Esophagus muscularis mucosa (tissue), 4 donors: ENCODE measurements at regions not wholly inside any gene's neighbourhood (a gene's known extent, or its start where the extent isn't known, plus 50 kb on each side); places are given as distances from the start of the nearest gene placed in this dataset.
"Not testable (repeated sequence)": the region's sequence is repeated elsewhere in the genome, so short reads cannot be mapped to it uniquely, and the experiment has no call there.

Source experiments
- DNase-seq: peaks from one replicate; pipeline ENCODE4 v3.0.0-alpha.2; 2017; ENCODE audit errors: extremely low spot score
- H3K27ac ChIP-seq, 4 donors: fragments of 200-600 bp; sonication (generic); replicated peaks in 1 of 4; 1 replicate in 3 of 4; 2 replicates in 1 of 4; pipeline ENCODE4 v1.5.1; 2016 to 2019; ENCODE audit warnings: mild to moderate bottlenecking in 1 of 4
- H3K27me3 ChIP-seq, 4 donors: fragments of 200-600 bp; sonication (generic); one replicate each; pipeline versions ENCODE4 v1.5.1 to v1.6.0; 2016 to 2019
- H3K36me3 ChIP-seq, 4 donors: fragments of 200-600 bp; sonication (generic); one replicate each; pipeline ENCODE4 v1.5.1; 2016 to 2019
- H3K4me1 ChIP-seq, 4 donors: fragments of 200-600 bp; sonication (generic); one replicate each; pipeline ENCODE4 v1.5.1; 2016 to 2019
- H3K4me3 ChIP-seq, 4 donors: fragments of 200-600 bp; sonication (generic); 1 replicate in 2 of 4; 2 replicates in 2 of 4; pipeline ENCODE4 v1.5.1; 2016 to 2019; ENCODE audit warnings: mild to moderate bottlenecking in 4 of 4, moderate library complexity in 1 of 4
- H3K9me3 ChIP-seq, 4 donors: fragments of 200-600 bp; sonication (generic); 1 replicate in 3 of 4; 2 replicates in 1 of 4; pipeline ENCODE4 v1.5.1; 2016 to 2019
- EP300 ChIP-seq: sonication (generic); formaldehyde crosslinking; IDR thresholded peaks from one replicate; pipeline ENCODE4 v1.6.1; 2017; ENCODE audit warnings: antibody characterized with exemption
- POLR2A ChIP-seq: fragments of 450-650 bp; IDR thresholded peaks from one replicate; pipeline ENCODE4 v1.6.1; 2017; ENCODE audit warnings: antibody characterized with exemption, moderate library complexity, mild to moderate bottlenecking, low read depth
- POLR2AphosphoS5 ChIP-seq, 2 donors: sonication (generic); formaldehyde crosslinking; IDR thresholded peaks; one replicate each; pipeline ENCODE4 v1.6.1; 2017; ENCODE audit warnings: antibody characterized with exemption in 2 of 2
- WGBS: methylation state at CpG from one replicate; pipeline ENCODE4 v1.1.5; 2018; 5-methylcytosine and 5-hydroxymethylcytosine counted together
- intact Hi-C: fragments of 100-400 bp; cut with DNase I; formaldehyde crosslinking; loops from one replicate; pipeline ENCODE4 v1.15.1; 2023
- TF ChIP-seq, protein P1 (sequence below), 3 experiments: fragments of 200-600 bp in 2 of 3; fragments of 450-650 bp in 1 of 3; sonication (generic) in 2 of 3; IDR thresholded peaks; one replicate each; pipeline ENCODE4 v1.5.1; 2017 to 2019; ENCODE audit warnings: antibody characterized with exemption in 3 of 3, mild to moderate bottlenecking in 2 of 3, moderate library complexity in 1 of 3

DNA sequence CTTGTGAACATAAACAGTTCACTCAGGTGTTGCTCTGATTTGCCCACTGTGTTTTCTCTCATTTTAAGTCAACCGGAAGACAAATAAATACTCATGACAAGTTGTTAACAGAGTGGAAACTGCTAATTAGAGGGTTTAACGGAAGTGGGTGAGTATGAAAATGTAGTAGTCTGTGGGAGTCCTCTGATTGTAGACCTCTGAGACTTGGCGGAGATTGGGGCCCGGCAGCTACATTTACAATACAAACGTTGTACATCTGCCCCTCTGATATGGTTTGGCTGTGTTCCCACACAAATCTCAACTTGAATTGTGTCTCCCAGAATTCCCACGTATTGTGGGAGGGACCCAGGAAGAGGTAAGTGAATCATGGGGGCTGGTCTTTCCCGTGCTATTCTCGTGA lies 107.3 kb upstream of the FAM98A start:
- H3K4me1 ChIP-seq: peaks cover 0 to 27% (median 9%) of the 10 kb centered on the region in 4 donors
- no peaks in the 10 kb centered on the region for H3K9me3 ChIP-seq
- DNase-seq: no peak
- intact Hi-C loops: no loop called here
- no peak overlapping the region for H3K27ac ChIP-seq
- no peaks in the 10 kb centered on the region for H3K36me3 ChIP-seq
- no peak overlapping the region for H3K4me3 ChIP-seq
- WGBS: 76% methylated on average over 8 of the region's 8 CpGs
- no peaks in the 10 kb centered on the region for H3K27me3 ChIP-seq
- TF ChIP-seq, protein P1, sequence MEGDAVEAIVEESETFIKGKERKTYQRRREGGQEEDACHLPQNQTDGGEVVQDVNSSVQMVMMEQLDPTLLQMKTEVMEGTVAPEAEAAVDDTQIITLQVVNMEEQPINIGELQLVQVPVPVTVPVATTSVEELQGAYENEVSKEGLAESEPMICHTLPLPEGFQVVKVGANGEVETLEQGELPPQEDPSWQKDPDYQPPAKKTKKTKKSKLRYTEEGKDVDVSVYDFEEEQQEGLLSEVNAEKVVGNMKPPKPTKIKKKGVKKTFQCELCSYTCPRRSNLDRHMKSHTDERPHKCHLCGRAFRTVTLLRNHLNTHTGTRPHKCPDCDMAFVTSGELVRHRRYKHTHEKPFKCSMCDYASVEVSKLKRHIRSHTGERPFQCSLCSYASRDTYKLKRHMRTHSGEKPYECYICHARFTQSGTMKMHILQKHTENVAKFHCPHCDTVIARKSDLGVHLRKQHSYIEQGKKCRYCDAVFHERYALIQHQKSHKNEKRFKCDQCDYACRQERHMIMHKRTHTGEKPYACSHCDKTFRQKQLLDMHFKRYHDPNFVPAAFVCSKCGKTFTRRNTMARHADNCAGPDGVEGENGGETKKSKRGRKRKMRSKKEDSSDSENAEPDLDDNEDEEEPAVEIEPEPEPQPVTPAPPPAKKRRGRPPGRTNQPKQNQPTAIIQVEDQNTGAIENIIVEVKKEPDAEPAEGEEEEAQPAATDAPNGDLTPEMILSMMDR (IDR thresholded peaks at IDR 0.05): no peak
- TF ChIP-seq POLR2A (no peak), POLR2AphosphoS5 (IDR thresholded peaks at IDR 0.05) (no peak), EP300 (no peak)

DNA sequence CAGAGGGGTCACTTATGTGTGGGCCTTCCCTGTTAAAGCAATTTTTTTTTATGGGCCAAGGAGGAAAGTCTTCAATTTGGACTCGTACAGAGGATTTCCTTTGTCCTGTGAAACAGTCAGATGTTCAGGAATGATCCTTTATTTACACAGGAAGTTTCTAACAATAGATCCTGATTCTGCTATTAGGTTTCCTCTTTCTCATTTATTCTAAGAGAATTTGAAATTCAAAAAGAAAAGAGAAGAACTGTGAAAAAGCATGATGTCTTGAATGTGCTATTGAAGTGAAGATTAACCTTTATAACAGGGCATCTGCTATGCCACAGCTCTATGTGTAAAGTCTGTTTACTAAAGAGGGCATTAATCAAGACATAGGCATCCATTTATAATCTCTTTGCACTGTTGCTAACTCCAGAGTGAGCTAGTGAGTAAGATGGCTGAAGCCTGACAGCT lies 105.3 kb upstream of the FAM98A start:
- intact Hi-C loops: no loop called here
- TF ChIP-seq EP300 (no peak), POLR2AphosphoS5 (IDR thresholded peaks at IDR 0.05) (no peak), POLR2A (no peak)
- TF ChIP-seq, protein P1 (IDR thresholded peaks at IDR 0.05): no peak
- Histone ChIP-seq H3K27me3 (no peaks in the 10 kb centered on the region), H3K4me3 (no peak overlapping the region), H3K9me3 (no peaks in the 10 kb centered on the region), H3K36me3 (no peaks in the 10 kb centered on the region), H3K27ac (no peak overlapping the region), H3K4me1 (peaks cover 0 to 11% (median 4%) of the 10 kb centered on the region in 4 donors)
- no peak for DNase-seq
- 5% methylated on average over 1 of the region's 1 CpG for WGBS

DNA sequence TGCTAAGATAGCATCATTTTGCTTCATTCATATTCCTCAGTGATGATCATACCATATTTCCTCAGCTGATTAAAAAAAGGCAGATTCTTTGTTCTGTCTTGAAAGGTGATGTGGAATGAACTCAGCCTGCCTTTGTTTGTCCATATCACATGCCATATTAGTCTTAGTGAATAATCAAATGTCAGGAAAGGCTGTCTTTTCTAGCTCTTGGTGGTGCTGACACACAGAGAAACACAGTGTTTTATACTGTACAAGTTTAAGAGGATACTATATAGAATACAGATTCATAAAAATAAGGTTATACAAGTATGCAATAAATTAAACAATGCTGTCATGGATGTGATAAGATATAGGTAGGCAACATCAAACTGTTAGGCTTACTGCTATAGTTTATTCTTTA lies 97.1 kb upstream of the FAM98A start:
- Histone ChIP-seq H3K27me3 (no peaks in the 10 kb centered on the region), H3K9me3 (peaks cover 0 to 4% (median 0%) of the 10 kb centered on the region in 4 donors), H3K4me3 (no peak overlapping the region), H3K4me1 (no peaks in the 10 kb centered on the region), H3K36me3 (no peaks in the 10 kb centered on the region), H3K27ac (no peak overlapping the region)
- no peak for DNase-seq
- intact Hi-C loops: no loop called here
- TF ChIP-seq POLR2AphosphoS5 (IDR thresholded peaks at IDR 0.05) (no peak), POLR2A (no peak), EP300 (no peak)
- TF ChIP-seq, protein P1 (IDR thresholded peaks at IDR 0.05): no peak

DNA sequence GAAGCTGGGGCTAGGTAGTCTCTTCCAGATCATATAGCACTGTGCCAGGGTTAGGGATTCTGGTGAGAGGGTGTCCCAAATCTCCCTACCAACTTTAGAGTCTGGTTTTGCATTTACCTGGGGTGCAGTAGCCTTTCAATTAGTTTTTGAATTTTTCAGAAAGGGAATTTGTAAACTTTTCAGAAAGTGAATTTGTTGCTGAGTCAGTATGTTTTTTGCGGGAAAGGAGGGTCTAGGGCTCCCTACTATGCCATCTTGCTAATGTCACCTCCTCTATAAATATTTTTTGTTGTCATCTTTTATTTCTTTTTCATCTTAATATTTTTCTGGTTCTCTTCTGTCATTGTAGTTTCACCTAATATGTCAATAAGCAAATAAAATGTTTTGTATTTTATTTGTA lies 95.8 kb upstream of the FAM98A start:
- intact Hi-C loops: no loop called here
- TF ChIP-seq POLR2AphosphoS5 (IDR thresholded peaks at IDR 0.05) (no peak), POLR2A (no peak), EP300 (no peak)
- TF ChIP-seq, protein P1 (IDR thresholded peaks at IDR 0.05): no peak
- H3K27ac ChIP-seq: no peak overlapping the region
- 52% methylated on average over 1 of the region's 1 CpG for WGBS
- H3K4me3 ChIP-seq: no peak overlapping the region
- no peaks in the 10 kb centered on the region for H3K4me1 ChIP-seq
- no peaks in the 10 kb centered on the region for H3K36me3 ChIP-seq
- peaks cover 0 to 4% (median 0%) of the 10 kb centered on the region in 4 donors for H3K9me3 ChIP-seq
- no peaks in the 10 kb centered on the region for H3K27me3 ChIP-seq
- DNase-seq: no peak

DNA sequence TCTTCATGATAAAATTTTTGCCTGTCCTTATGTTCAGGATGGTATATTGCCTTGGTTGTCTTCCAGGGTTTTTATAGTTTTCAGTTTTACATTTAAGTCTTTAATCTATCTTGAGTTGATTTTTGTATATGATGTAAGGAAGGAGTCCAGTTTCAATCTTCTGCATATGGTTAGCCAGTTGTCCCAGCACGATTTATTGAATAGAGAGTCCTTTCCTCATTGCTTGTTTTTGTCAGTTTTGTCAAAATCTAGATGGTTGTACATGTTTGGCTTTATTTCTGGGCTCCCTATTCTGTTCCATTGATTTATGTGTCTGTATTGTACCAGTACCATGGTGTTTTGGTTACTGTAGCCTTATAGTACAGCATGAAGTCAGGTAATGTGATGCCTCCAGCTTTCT lies 91.6 kb upstream of the FAM98A start:
- DNase-seq, H3K36me3 ChIP-seq, intact Hi-C loops, H3K27ac ChIP-seq, H3K4me3 ChIP-seq, H3K27me3 ChIP-seq, H3K4me1 ChIP-seq: not testable (repeated sequence)
- H3K9me3 ChIP-seq: peaks cover 0 to 20% (median 17%) of the 10 kb centered on the region in 4 donors
- 84% methylated on average over 1 of the region's 1 CpG for WGBS
